Mesothelial cell of epicardium (in vitro differentiated cells): ENCODE measurements at regions not wholly inside any gene's neighbourhood (a gene's known extent, or its start where the extent isn't known, plus 50 kb on each side); places are given as distances from the start of the nearest gene placed in this dataset.

Source experiments
- DNase-seq, 2 experiments: peaks; one replicate each; pipeline ENCODE4 v3.0.0; 2021; ENCODE audit warnings: low spot score in 2 of 2; ENCODE audit not compliant: unreplicated experiment in 2 of 2
- H3K27ac Mint-ChIP-seq: 2 replicates; pipeline ENCODE4 v1.8.0; 2021; ENCODE audit warnings: mixed read lengths
- H3K27me3 Mint-ChIP-seq: 2 replicates; pipeline ENCODE4 v1.8.0; 2021; ENCODE audit warnings: low read depth, mixed read lengths
- H3K36me3 Mint-ChIP-seq: 2 replicates; pipeline ENCODE4 v1.8.0; 2021; ENCODE audit warnings: mixed read lengths
- H3K4me1 Mint-ChIP-seq: 2 replicates; pipeline ENCODE4 v1.8.0; 2021; ENCODE audit warnings: mixed read lengths
- H3K4me3 Mint-ChIP-seq: 2 replicates; pipeline ENCODE4 v1.8.0; 2021; ENCODE audit warnings: mild to moderate bottlenecking, moderate library complexity, mixed read lengths
- H3K9me3 Mint-ChIP-seq: 2 replicates; pipeline ENCODE4 v1.8.0; 2021; ENCODE audit warnings: mixed read lengths
- TF ChIP-seq, protein P1 (sequence below): fragments of 200-600 bp; sonication (generic); IDR thresholded peaks from one replicate; pipeline ENCODE4 v1.5.0; 2021; ENCODE audit warnings: antibody characterized with exemption; ENCODE audit not compliant: unreplicated experiment

- H3K4me3 Mint-ChIP-seq = no peak overlapping the region
Observed at GRCh38 chr7:136251826-136252225, 274.7 kb upstream of the MTPN start.

DNA sequence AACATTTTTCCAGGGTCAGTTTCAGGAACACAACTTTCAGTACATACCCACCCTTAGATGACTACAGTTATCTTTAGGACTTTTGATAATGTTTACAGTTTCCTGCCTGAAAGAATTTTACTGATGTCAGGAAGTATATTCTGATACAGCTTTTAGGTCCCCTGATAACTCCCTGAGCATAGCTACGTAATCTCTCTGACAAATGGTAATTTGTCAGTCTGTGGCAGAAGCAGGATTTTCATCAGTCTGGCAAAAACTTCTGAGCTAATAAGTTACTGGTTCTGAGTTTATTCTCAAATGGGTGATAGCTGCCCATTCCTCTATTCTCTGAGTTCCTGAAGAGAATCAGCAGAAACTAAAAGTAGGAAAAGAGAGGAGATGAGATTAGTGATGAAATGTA lies 270.1 kb upstream of the MTPN start:
- Mint-ChIP-seq H3K27ac (peak overlapping the region; percentile 72), H3K9me3 (peaks cover 13% of the 10 kb centered on the region), H3K36me3 (peaks cover 2% of the 10 kb centered on the region), H3K27me3 (no peaks in the 10 kb centered on the region), H3K4me3 (no peak overlapping the region), H3K4me1 (peaks cover 37% of the 10 kb centered on the region)
- no peak for DNase-seq
- TF ChIP-seq, protein P1, sequence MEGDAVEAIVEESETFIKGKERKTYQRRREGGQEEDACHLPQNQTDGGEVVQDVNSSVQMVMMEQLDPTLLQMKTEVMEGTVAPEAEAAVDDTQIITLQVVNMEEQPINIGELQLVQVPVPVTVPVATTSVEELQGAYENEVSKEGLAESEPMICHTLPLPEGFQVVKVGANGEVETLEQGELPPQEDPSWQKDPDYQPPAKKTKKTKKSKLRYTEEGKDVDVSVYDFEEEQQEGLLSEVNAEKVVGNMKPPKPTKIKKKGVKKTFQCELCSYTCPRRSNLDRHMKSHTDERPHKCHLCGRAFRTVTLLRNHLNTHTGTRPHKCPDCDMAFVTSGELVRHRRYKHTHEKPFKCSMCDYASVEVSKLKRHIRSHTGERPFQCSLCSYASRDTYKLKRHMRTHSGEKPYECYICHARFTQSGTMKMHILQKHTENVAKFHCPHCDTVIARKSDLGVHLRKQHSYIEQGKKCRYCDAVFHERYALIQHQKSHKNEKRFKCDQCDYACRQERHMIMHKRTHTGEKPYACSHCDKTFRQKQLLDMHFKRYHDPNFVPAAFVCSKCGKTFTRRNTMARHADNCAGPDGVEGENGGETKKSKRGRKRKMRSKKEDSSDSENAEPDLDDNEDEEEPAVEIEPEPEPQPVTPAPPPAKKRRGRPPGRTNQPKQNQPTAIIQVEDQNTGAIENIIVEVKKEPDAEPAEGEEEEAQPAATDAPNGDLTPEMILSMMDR = no peak

More at GRCh38 chr7:136251826-136252225, 274.7 kb upstream of the MTPN start:
- TF ChIP-seq, protein P1 = no peak
- H3K36me3 Mint-ChIP-seq = no peaks in the 10 kb centered on the region
- peaks cover 23% of the 10 kb centered on the region for H3K4me1 Mint-ChIP-seq
- no peaks in the 10 kb centered on the region for H3K27me3 Mint-ChIP-seq
- no peak overlapping the region for H3K27ac Mint-ChIP-seq
- H3K9me3 Mint-ChIP-seq = peaks cover 19% of the 10 kb centered on the region
- no peak for DNase-seq

DNA sequence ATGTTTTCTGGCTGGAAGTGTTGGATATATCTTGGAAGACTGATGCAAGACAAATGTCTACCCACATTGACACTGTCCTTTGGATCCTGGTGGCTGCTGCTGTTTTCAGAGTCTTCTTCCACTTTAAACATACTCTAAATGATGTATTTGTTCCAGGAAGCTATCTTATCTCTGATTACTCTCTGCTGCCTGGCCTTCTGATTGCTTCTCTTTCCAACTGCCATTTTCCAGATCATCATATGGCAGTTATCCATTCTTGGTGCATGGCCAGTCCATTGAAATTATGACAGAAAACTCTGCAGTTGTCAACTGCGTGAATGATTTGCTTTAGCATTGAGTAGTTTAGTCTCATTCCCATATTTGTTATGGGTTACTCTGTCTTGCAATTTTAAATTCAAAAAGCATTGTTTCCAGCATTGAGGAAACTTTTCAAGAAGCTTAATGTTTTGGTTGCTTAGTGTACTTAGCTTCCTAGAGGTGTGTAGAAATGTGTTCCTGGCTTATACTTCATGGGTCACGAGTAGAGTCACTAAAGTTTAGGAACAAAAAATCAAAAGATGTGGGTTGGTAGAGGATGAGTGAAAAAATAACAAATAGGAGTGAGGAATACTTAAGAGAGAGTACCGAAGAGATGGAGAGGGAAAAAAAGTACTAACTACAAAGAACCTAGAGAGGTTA lies 268.3 kb upstream of the MTPN start:
- TF ChIP-seq, protein P1 = no peak
- Mint-ChIP-seq H3K36me3 (peaks cover 2% of the 10 kb centered on the region), H3K27me3 (no peaks in the 10 kb centered on the region), H3K9me3 (peaks cover 13% of the 10 kb centered on the region), H3K4me3 (no peak overlapping the region), H3K4me1 (peaks cover 37% of the 10 kb centered on the region), H3K27ac (peak overlapping the region; percentile 70)
- DNase-seq = no peak

DNA sequence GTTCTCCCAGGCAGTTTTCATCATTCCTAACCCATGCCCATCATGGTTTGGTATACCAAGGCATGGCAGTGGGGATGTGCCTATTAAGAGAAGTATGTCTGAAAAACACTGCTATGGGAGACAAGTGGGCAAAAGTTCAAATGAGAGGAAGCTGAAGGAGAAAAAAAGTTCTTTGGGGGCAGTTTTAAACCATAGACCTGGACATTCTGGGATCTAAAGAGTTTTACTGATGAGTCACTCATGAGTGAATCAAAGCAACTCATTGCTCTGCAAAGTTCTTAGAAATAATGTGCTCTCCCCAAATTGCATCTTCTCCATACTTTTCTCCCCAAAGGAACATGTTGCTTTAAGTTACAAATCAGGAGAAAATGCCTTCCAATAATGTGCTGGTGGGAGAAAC lies 256.9 kb upstream of the MTPN start:
- H3K27me3 Mint-ChIP-seq = no peaks in the 10 kb centered on the region
- TF ChIP-seq, protein P1 = no peak
- no peak overlapping the region for H3K27ac Mint-ChIP-seq
- H3K36me3 Mint-ChIP-seq = peaks cover 17% of the 10 kb centered on the region
- DNase-seq = no peak
- peaks cover 51% of the 10 kb centered on the region for H3K9me3 Mint-ChIP-seq
- H3K4me1 Mint-ChIP-seq = no peaks in the 10 kb centered on the region
- no peak overlapping the region for H3K4me3 Mint-ChIP-seq

- no peaks in the 10 kb centered on the region for H3K4me1 Mint-ChIP-seq
- H3K36me3 Mint-ChIP-seq = peaks cover 15% of the 10 kb centered on the region
- H3K27me3 Mint-ChIP-seq = no peaks in the 10 kb centered on the region
- no peak overlapping the region for H3K4me3 Mint-ChIP-seq
- TF ChIP-seq, protein P1 = no peak
- DNase-seq = no peak
- no peak overlapping the region for H3K27ac Mint-ChIP-seq
- H3K9me3 Mint-ChIP-seq = peaks cover 46% of the 10 kb centered on the region
Observed at GRCh38 chr7:136230210-136230609, 253.1 kb upstream of the MTPN start.
